NCI-H345 treated with DMSO at 0.1 percent for 48 hours (cell line): ENCODE measurements at regions not wholly inside any gene's neighbourhood (a gene's known extent, or its start where the extent isn't known, plus 50 kb on each side); places are given as distances from the start of the nearest gene placed in this dataset.

Source experiments
- DNase-seq: peaks from one replicate; lab custom pipeline; 2025; ENCODE audit not compliant: unreplicated experiment; lab: John Stamatoyannopoulos, UW

DNA sequence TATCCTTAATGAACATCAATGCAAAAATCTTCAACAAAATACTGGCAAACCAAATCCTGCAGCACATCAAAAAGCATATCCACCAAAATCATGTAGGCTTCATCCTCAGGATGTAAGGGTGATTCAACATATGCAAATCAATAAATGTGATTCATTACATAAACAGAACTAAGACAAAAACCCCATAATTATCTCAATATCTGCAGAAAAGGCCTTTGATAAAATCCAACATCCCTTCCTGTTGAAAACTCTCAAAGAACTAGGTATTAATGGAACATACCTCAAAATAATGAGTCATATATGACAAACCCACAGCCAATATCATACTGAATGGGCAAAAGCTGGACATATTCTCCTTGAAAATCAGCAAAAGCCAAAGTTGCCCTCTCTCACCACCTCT, 54.6 kb upstream of the DEPDC1 start:
- DNase-seq: no peak

DNA sequence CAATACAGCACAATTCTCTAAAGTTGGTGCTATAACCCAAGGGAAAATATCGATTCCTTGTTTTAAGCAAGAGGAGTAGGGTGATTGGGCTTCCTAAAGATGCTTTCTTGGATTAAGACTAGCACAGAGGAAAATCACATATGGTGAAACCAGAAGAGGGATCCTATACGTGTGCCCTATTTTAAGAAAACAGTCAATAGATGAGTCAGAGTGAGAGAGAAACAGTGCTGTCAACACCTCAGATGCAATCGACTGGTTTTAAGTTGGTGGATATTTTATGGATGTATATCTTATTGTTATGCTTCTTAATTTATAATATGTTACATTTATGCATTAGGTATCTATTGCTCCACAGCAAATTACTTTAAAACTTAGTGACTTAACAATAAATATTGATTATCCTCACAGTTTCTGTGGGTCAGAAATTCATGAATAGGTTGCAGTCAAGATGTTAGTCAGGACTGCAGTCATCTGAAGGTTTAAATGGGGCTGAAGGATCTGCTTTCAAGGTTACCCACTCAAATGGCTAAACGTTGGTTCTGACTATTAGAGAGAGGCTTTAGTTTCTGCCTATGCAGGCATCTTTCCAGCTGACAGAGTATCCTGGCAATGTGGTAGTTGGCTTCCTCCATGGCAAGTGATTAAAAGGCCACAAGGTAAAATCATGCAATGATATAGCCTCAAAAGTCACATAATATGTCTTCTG, 61.6 kb upstream of the DEPDC1 start:
- no peak for DNase-seq

DNA sequence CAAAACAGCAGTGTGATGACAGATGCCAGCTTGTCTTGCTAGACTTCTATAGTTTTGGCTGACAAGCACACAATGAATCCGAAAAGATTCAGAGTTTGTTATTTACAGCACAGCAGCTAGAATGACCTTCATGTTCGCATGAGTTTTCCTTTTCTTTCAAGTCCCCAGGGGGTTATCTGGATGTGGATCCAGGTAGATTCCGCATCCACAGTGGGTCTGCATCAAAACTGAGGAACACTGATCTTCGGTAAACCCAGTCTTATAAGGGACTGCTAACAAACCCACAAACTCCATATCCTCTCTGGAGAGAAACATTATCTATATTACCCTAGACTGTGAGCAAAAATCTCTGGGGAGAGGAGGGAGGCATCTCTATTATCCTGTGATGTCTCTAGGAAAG, 69.0 kb upstream of the DEPDC1 start:
- no peak for DNase-seq

- no peak for DNase-seq
These were observed 74.0 kb upstream of the DEPDC1 start for GRCh38 chr1:68570871-68571270.

DNA sequence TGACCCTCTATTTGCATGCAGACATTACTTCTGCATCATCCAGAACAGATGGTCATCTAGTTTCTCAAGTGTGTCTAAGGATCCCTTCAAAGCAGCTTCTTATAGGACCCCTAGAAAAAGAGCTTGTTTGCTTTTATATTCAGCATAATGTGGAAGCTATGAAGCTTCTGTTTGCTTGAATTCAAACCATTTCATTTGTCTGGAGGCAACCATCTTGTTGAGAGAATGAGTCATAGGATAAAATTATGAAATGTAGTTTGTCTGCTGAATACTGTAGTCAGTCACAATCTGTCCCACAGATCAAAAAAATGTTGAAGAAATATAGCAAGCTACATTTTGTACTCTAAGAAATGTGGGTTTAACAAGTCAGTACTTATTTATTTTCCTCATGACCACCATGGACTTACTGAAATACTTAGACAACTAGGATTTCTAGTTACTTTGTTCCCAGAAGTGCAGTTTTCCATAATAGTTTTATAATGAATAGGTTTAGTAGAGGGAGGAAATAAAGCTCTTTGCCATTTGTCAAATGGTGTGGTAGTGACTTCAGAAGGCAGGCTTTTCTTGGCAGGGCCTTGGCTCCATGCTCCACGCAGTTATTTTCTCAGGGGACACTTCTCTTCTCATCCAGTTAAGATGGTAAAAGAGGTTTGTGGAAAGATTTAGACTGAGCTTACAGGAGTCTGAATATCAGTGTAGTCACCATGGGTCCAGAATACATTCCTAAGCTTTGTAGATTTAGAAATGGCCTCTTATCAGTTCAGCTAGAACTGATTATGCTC, 74.8 kb upstream of the DEPDC1 start:
- DNase-seq: no peak

DNA sequence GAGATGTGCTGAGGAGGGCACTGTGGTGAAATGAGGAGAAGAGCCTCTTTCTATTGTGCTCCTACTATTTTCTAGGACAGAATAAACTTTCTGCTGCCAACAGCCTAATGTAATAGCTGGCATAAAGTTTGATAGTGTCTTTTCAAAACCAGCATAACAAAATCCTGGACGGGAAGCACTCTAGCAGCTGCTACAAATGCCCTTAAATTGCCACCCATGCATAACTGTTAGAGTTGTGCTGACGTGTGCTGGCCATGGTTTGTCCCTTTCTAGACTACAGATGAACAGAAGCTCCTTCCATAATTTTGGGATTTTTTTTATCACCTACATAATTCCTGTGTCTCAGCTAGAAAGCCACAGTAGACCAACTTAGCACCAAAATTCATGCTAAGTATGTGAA, 88.5 kb upstream of the DEPDC1 start:
- peak; percentile 85 for DNase-seq

DNA sequence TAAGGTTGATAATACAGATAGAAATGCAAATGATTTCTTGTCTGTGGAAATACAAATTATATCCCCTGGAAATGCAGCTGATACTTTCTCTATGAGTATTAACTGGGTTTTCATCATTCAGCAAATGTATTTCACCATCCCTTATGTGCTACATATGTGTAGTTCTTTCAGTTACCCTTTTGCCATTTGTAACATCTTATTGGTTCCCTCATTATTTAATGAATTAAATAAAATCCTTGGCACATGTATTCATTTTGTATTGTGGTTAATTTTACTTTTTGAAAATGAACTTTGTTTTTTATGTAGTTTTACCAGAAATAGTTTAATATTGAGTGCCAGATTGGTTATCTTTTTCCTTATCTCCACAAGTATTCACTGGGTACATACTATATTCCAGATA, 89.9 kb upstream of the DEPDC1 start:
- no peak for DNase-seq

DNA sequence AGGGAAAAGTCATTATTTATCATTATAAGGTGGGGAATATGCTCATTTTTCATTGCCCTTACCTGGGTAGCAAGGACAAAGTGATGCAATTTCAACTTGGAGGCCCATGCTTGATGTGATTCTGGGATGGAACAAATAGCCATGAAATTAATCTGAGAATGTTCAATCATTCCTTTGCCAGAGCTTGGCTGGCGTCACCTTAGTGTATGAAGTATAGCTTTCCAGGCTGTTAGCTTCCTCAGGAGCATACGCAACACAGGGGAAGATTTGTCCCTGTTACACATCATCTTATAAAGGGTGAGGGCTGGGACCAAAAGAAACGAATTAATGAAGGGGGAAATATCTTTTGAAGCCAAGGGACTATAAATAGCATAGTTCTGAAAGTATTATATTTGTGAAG, 91.4 kb upstream of the DEPDC1 start:
- DNase-seq: no peak

- no peak for DNase-seq
These were observed 93.6 kb upstream of the DEPDC1 start for GRCh38 chr1:68590473-68590872.

DNA sequence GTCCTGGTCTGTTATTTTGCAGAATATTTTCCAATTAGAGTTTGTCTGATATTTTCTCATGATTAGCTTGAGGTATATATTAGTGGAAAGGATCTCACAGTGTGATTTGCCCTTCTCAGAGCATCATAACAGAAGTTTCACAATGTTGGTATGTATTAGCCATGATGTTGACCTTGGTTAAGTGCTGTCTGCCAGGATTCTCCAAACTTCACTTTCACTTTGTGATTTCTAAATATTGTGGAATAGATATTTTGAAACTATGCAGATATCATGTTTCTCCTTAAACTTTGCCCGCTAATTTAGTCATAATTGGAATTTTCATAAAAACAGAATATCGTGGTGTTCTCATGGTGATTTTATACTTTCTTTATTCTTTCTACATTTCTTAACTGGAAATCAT, 98.0 kb upstream of the DEPDC1 start:
- DNase-seq: no peak

GRCh38 chr1:68600049-68600661, 103.3 kb upstream of the DEPDC1 start:
- peak; percentile 33 for DNase-seq

GRCh38 chr1:68608289-68608688, 111.4 kb upstream of the DEPDC1 start:
- no peak for DNase-seq

DNA sequence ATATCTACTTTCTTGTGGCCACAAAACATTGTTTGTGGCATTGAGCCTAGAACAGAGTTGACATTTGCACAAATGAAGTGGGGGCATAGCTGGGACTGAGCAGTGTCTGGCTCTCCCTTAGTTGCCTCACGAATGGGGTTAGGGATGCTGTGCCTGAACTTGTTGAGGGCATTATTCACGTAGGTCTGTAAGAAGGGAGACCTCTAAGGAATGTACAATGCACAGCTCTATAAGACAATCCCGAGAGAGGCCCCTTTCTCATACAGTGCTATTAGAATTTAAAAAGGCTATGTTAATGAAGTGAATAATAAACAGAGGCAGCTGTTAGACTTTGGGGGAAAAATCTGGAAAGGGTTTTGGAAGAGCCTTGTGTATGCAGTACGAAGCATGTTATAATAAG, 118.4 kb upstream of the DEPDC1 start:
- no peak for DNase-seq

- no peak for DNase-seq
These were observed 121.1 kb upstream of the DEPDC1 start for GRCh38 chr1:68617942-68618341.

DNA sequence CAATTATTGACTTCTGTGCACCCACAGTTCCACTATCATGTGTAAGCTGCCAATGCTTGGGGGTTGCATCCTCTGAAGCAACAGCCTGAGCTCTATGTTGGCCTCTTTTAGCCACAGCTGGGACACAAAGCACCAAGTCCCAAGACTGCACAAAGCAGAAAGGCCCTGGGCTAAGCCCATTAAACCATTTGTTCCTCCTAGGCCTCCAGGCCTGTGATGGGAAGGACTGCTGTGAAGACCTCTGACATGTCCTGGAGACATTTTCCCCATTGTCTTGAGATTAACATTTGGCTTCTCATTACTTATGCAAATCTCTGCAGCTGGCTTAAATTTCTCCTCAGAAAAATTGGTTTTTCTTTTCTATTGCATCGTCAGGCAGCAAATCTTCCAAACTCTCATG, 123.7 kb upstream of the DEPDC1 start:
- no peak for DNase-seq

GRCh38 chr1:68623700-68624099, 126.8 kb upstream of the DEPDC1 start:
- DNase-seq: no peak

DNA sequence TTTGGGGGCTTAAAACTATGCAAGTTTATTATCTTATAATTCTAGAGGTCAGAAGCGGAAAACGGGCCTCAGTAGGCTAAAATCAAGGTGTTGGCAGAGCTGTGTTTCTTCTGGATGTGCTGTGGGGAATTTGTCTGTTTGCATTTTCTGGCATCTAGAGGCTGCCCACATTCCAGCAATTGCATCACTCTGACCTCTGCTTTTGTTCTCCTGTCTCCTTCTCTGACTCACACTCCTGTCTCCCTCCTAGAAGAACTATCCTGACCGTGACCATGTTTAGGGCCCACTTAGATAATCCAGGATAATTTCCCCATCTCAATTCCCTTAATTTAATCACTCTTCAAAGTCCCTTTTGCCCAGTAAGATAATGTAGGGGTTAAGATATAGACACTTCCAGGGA, 127.4 kb upstream of the DEPDC1 start:
- DNase-seq: no peak

DNA sequence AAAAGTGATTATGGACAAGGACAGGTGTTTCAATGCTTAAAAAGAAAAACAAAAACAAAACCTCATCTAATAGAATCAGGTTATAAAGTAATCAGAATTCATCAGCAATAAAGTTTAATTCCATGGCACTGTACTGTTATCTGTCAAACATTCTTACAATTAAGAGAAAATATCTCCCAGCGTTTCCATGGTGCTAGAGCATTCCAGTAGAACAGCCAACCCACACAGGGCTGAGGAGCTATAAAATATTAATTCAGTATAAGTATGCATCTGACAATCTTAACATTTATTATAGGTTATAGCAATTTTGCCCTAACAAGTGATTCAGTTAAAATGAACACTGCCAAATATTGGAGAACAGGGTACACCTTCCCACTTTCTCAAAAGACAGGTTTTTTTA, 128.7 kb upstream of the DEPDC1 start:
- no peak for DNase-seq

GRCh38 chr1:68633141-68633919, 136.4 kb upstream of the DEPDC1 start:
- DNase-seq: no peak

DNA sequence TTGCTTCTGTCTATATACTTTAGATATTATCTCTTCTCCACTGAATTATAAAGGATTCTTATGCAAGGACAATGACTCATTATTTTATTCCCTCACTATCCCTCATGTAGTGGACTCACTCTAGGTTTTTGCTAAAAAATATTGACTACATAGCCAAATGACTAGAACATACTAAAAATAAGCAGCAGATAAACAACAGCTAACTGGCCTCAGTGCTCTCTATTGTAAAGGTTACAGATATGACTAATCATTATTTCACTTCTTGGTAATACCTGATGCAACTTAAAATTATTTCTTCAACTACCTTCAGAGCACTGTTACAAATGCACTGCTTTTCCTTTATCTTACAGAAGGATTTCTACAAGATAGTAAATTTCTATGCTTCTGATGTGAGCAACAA, 147.6 kb upstream of the DEPDC1 start:
- DNase-seq: no peak

DNA sequence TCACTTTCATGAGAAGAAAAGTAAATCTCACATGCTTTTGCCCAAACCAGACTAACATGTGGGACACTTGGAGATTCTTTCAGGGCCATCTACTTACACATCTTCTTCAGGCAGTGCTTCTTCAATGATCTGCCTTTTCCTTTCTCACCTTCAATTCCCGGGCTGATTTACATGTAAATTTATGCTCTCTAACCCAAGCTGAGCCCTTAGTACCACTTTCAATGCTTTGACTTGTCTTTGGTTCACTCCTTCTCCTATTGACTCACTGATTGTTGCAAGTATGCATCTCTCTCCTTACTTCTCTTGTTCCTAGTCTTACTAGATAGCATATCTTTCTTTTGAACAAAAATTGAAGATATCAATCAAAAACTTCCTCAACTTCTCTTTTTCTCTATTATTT, 154.2 kb upstream of the DEPDC1 start:
- no peak for DNase-seq

DNA sequence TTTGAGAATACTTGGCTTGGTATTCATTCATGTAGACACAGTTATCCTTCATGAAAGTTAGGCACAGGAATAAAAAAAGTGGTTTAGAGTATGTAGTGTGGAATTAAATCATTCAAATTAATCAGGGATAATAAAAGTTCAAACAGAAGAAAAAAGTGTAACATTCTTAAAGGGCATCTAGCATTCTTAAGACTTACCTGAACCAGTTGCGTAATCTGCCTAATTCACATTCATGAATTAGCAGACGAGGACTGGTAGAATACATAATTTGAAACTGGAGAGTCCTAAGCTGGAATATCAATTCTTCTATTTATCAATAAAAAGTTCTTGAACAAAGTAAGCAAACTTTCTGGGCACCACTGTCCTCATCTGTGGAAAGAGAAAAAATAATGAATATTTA, 157.0 kb upstream of the DEPDC1 start:
- DNase-seq: no peak
